IMR-90 (cell line): ENCODE measurements at regions not wholly inside any gene's neighbourhood (a gene's known extent, or its start where the extent isn't known, plus 50 kb on each side); places are given as distances from the start of the nearest gene placed in this dataset.

ENCODE experiments used
- ATAC-seq: fragments of 200-7000 bp; cut with Tn5 transposase; 2 replicates; pipeline ENCODE4 v1.9.1; 2020; ENCODE audit warnings: low read depth, mild to moderate bottlenecking, moderate library complexity
- BruUV-seq: library from RNA; stranded (reverse); fragments of 400-500 nt; replicated peaks from 2 replicates; lab custom pipeline; 2021; lab: Mats Ljungman, UMichigan
- CTCF ChIA-PET: fragments of 300-600 bp; formaldehyde crosslinking; extraction: SDS; loops from one replicate; lab custom pipeline; 2021; ENCODE audit warnings: antibody characterized with exemption; lab: Yijun Ruan, JAX
- POLR2A ChIA-PET: fragments of 300-600 bp; sonication (Branson Sonifier 250); formaldehyde crosslinking; loops from one replicate; lab custom pipeline; 2022; ENCODE audit warnings: antibody characterized with exemption; ENCODE audit not compliant: unreplicated experiment; lab: Charles Lee
- DNase-seq: peaks from one replicate; pipeline ENCODE4 v3.0.0; 2013
- H2AFZ ChIP-seq: replicated peaks from 2 replicates; pipeline ENCODE3; 2013; ENCODE audit warnings: low read length, mild to moderate bottlenecking; ENCODE audit not compliant: poor library complexity
- H2AK5ac ChIP-seq: 2 replicates; pipeline ENCODE4 v1.6.1; 2013; ENCODE audit warnings: low read depth, low read length, inconsistent platforms
- H2AK9ac ChIP-seq: replicated peaks from 2 replicates; pipeline ENCODE3; 2013; ENCODE audit warnings: mild to moderate bottlenecking, low read depth, low read length, moderate library complexity; ENCODE audit not compliant: poor library complexity
- H2BK120ac ChIP-seq: 2 replicates; pipeline ENCODE4 v1.6.1; 2013; ENCODE audit warnings: low read depth, low read length, inconsistent platforms
- H2BK15ac ChIP-seq: 3 replicates; pipeline ENCODE4 v1.6.1; 2013; ENCODE audit warnings: low read depth, low read length, inconsistent platforms
- H2BK20ac ChIP-seq: 2 replicates; pipeline ENCODE4 v1.6.1; 2013; ENCODE audit warnings: low read depth, mild to moderate bottlenecking, inconsistent platforms, low read length, moderate library complexity
- H2BK5ac ChIP-seq: 2 replicates; pipeline ENCODE4 v1.6.1; 2013; ENCODE audit warnings: mild to moderate bottlenecking, low read depth, low read length, inconsistent platforms; ENCODE audit not compliant: poor library complexity, severe bottlenecking
- H3K14ac ChIP-seq: replicated peaks from 2 replicates; pipeline ENCODE4 v1.6.1; 2013; ENCODE audit warnings: low read depth, low read length, inconsistent platforms
- H3K18ac ChIP-seq: 2 replicates; pipeline ENCODE4 v1.6.1; 2013; ENCODE audit warnings: low read depth, low read length, control low read depth
- H3K23ac ChIP-seq: 2 replicates; pipeline ENCODE4 v1.6.1; 2013; ENCODE audit warnings: low read depth, low read length, inconsistent platforms
- H3K27ac ChIP-seq: 2 replicates; pipeline ENCODE4 v1.5.1; 2013; ENCODE audit warnings: mild to moderate bottlenecking, control low read depth, low read length; ENCODE audit not compliant: insufficient read depth
- H3K27me3 ChIP-seq: 2 replicates; pipeline ENCODE4 v1.6.1; 2013; ENCODE audit warnings: low read length; ENCODE audit not compliant: control insufficient read depth, insufficient read depth
- H3K36me3 ChIP-seq: 2 replicates; pipeline ENCODE4 v1.6.1; 2013; ENCODE audit warnings: low read length, mixed read lengths; ENCODE audit not compliant: control insufficient read depth, insufficient read depth
- H3K4ac ChIP-seq: 2 replicates; pipeline ENCODE4 v1.6.1; 2013; ENCODE audit warnings: low read depth, low read length, inconsistent platforms
- H3K4me1 ChIP-seq: 2 replicates; pipeline ENCODE4 v1.6.1; 2013; ENCODE audit warnings: low read length, mixed read lengths; ENCODE audit not compliant: control insufficient read depth, insufficient read depth
- H3K4me2 ChIP-seq: 2 replicates; pipeline ENCODE4 v1.6.1; 2013; ENCODE audit warnings: low read depth, mild to moderate bottlenecking, control low read depth, low read length, moderate library complexity
- H3K4me3 ChIP-seq: 2 replicates; pipeline ENCODE4 v1.5.1; 2013; ENCODE audit warnings: low read depth, mild to moderate bottlenecking, control low read depth, low read length, moderate library complexity; ENCODE audit not compliant: insufficient read depth
- H3K56ac ChIP-seq: 2 replicates; pipeline ENCODE4 v1.6.1; 2013; ENCODE audit warnings: low read length, inconsistent platforms; ENCODE audit not compliant: insufficient read depth; ENCODE audit errors: extremely low read depth
- H3K79me1 ChIP-seq, 2 experiments: 2 replicates each; pipeline ENCODE4 v1.6.1; 2013; ENCODE audit warnings: low read length in 2 of 2, inconsistent platforms in 1 of 2, low read depth in 1 of 2
- H3K9ac ChIP-seq: 2 replicates; pipeline ENCODE4 v1.6.1; 2013; ENCODE audit warnings: low read depth, low read length, control low read depth
- H3K9me1 ChIP-seq: 2 replicates; pipeline ENCODE4 v1.6.1; 2013; ENCODE audit warnings: low read length, inconsistent platforms; ENCODE audit not compliant: insufficient read depth
- H3K9me3 ChIP-seq: 2 replicates; pipeline ENCODE4 v1.6.1; 2013; ENCODE audit warnings: low read length; ENCODE audit not compliant: control insufficient read depth, insufficient read depth
- H4K20me1 ChIP-seq: 2 replicates; pipeline ENCODE4 v1.6.1; 2013; ENCODE audit warnings: low read length, inconsistent platforms; ENCODE audit not compliant: insufficient read depth
- H4K5ac ChIP-seq: 2 replicates; pipeline ENCODE4 v1.6.1; 2013; ENCODE audit warnings: mild to moderate bottlenecking, low read depth, low read length, control low read depth
- H4K8ac ChIP-seq, 2 experiments: 2 replicates each; pipeline ENCODE4 v1.6.1; 2013; ENCODE audit warnings: low read depth in 2 of 2, low read length in 2 of 2, control low read depth in 1 of 2, inconsistent platforms in 1 of 2
- H4K91ac ChIP-seq: 2 replicates; pipeline ENCODE4 v1.6.1; 2013; ENCODE audit warnings: low read depth, low read length, inconsistent platforms; ENCODE audit not compliant: insufficient read depth
- BHLHE40 ChIP-seq: fragments of 150-350 bp; IDR thresholded peaks from 2 replicates; pipeline ENCODE4 v1.6.1; 2016; ENCODE audit warnings: mild to moderate bottlenecking, low read depth, low read length
- CEBPB ChIP-seq: IDR thresholded peaks from 2 replicates; pipeline ENCODE4 v1.6.1; 2012; ENCODE audit warnings: low read depth, low read length, improper control_type of control experiment
- CHD1 ChIP-seq: IDR thresholded peaks from 2 replicates; pipeline ENCODE4 v1.6.1; 2012; ENCODE audit warnings: low read depth, low read length, improper control_type of control experiment
- FOS ChIP-seq: fragments of 150-350 bp; IDR thresholded peaks from 2 replicates; pipeline ENCODE4 v1.6.1; 2016; ENCODE audit warnings: low read depth, low read length
- MAFK ChIP-seq: IDR thresholded peaks from 2 replicates; pipeline ENCODE4 v1.6.1; 2012; ENCODE audit warnings: low read depth, low read length, improper control_type of control experiment
- MAZ ChIP-seq: IDR thresholded peaks from 2 replicates; pipeline ENCODE4 v1.6.1; 2012; ENCODE audit warnings: low read depth, mild to moderate bottlenecking, low read length, improper control_type of control experiment, moderate library complexity, borderline replicate concordance
- MXI1 ChIP-seq: IDR thresholded peaks from 2 replicates; pipeline ENCODE4 v1.6.1; 2012; ENCODE audit warnings: low read depth, mild to moderate bottlenecking, low read length, moderate library complexity, borderline replicate concordance
- NFE2L2 ChIP-seq: fragments of 150-350 bp; IDR thresholded peaks from 2 replicates; pipeline ENCODE4 v1.6.1; 2016; ENCODE audit warnings: low read depth, mild to moderate bottlenecking, low read length
- POLR2A ChIP-seq: IDR thresholded peaks from 2 replicates; pipeline ENCODE4 v1.6.1; 2012; ENCODE audit warnings: mild to moderate bottlenecking, low read depth, low read length
- RAD21 ChIP-seq: IDR thresholded peaks from 2 replicates; pipeline ENCODE4 v1.6.1; 2012; ENCODE audit warnings: low read length, improper control_type of control experiment
- RCOR1 ChIP-seq: IDR thresholded peaks from 2 replicates; pipeline ENCODE4 v1.6.1; 2012; ENCODE audit warnings: mild to moderate bottlenecking, low read length, improper control_type of control experiment; ENCODE audit not compliant: insufficient replicate concordance
- RFX5 ChIP-seq: IDR thresholded peaks from 2 replicates; pipeline ENCODE4 v1.8.0; 2012; ENCODE audit warnings: low read depth, mild to moderate bottlenecking, low read length, moderate library complexity
- SMC3 ChIP-seq: fragments of 150-350 bp; IDR thresholded peaks from 2 replicates; pipeline ENCODE4 v1.6.1; 2016; ENCODE audit warnings: low read depth, mild to moderate bottlenecking, antibody characterized with exemption, low read length, moderate library complexity
- WGBS, 2 experiments: methylation state at CpG; one replicate each; pipeline versions ENCODE4 v1.1.5 to v1.1.7; 2013; ENCODE audit warnings: missing lambda C conversion rate in 2 of 2; ENCODE audit not compliant: insufficient read length in 1 of 2; ENCODE audit errors: extremely low coverage in 2 of 2; 5-methylcytosine and 5-hydroxymethylcytosine counted together
- dilution Hi-C: fragments of 300-500 bp; cut with HindIII; formaldehyde crosslinking; loops from one replicate; pipeline ENCODE4 v1.14.3; 2018; ENCODE audit warnings: low sequenced_read_pairs; ENCODE audit not compliant: unreplicated experiment
- in situ Hi-C: fragments of 300-500 bp; cut with MboI; formaldehyde crosslinking; loops from 3 replicates; pipeline ENCODE4 v1.14.3; 2019; ENCODE audit warnings: low sequenced_read_pairs, inconsistent platforms, mixed read lengths
- intact Hi-C: fragments of 100-400 bp; cut with micrococcal nuclease; formaldehyde crosslinking; loops from 2 replicates; pipeline ENCODE4 v1.10.0; 2022
- TF ChIP-seq, protein P1 (sequence below): conservative IDR thresholded peaks from 2 replicates; pipeline ENCODE4 v1.5.1; 2012; ENCODE audit warnings: mild to moderate bottlenecking, low read depth, low read length, improper control_type of control experiment
- TF ChIP-seq, protein P2 (sequence below): fragments of 150-350 bp; IDR thresholded peaks from 2 replicates; pipeline ENCODE4 v1.6.1; 2016; ENCODE audit warnings: low read depth, mild to moderate bottlenecking, low read length, moderate library complexity, borderline replicate concordance
- TF ChIP-seq, protein P3 (sequence below): fragments of 150-350 bp; IDR thresholded peaks from 2 replicates; pipeline ENCODE4 v1.6.1; 2017; ENCODE audit warnings: mild to moderate bottlenecking, antibody characterized with exemption, low read length, low read depth

DNA sequence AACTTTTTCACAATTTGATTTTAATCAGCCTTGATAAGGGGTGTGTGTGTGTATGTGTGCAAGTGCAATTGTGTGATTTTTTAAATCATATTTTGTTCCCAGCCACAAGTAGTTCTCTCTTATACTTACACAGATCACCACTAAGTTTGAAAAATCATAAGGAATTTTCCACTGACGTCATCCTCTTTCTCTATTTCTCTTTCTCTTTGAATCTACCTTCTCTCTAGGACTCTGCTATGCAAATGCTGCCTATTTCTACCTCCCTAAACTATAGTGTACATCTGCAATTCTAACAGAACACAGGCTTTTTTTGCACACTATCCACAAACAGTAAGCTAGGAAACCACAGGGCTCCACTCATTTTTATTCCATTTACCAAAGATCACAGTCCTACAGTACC lies 254.6 kb upstream of the CYLC2 start:
- intact Hi-C loops = no loop called here
- 0% methylated on average over 1 of the region's 1 CpG; no CpG with 5 or more reads in 1 of the 2 experiments for WGBS, 2 experiments
- BruUV-seq = no TSS peak

More for the DNA sequence above, 254.6 kb upstream of the CYLC2 start:
- dilution Hi-C loops (no loop called here), in situ Hi-C loops (no loop called here)
- no peak overlapping the region for H2AK9ac ChIP-seq
- no peak overlapping the region for H3K9ac ChIP-seq
- TF ChIP-seq RAD21 (no peak), CHD1 (no peak), POLR2A (no peak), BHLHE40 (no peak), RFX5 (no peak), NFE2L2 (no peak), CEBPB (no peak), MAZ (no peak), SMC3 (no peak), RCOR1 (no peak), MXI1 (no peak), MAFK (no peak), FOS (no peak)
- TF ChIP-seq, protein P1, sequence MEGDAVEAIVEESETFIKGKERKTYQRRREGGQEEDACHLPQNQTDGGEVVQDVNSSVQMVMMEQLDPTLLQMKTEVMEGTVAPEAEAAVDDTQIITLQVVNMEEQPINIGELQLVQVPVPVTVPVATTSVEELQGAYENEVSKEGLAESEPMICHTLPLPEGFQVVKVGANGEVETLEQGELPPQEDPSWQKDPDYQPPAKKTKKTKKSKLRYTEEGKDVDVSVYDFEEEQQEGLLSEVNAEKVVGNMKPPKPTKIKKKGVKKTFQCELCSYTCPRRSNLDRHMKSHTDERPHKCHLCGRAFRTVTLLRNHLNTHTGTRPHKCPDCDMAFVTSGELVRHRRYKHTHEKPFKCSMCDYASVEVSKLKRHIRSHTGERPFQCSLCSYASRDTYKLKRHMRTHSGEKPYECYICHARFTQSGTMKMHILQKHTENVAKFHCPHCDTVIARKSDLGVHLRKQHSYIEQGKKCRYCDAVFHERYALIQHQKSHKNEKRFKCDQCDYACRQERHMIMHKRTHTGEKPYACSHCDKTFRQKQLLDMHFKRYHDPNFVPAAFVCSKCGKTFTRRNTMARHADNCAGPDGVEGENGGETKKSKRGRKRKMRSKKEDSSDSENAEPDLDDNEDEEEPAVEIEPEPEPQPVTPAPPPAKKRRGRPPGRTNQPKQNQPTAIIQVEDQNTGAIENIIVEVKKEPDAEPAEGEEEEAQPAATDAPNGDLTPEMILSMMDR = no peak
- TF ChIP-seq, protein P2, sequence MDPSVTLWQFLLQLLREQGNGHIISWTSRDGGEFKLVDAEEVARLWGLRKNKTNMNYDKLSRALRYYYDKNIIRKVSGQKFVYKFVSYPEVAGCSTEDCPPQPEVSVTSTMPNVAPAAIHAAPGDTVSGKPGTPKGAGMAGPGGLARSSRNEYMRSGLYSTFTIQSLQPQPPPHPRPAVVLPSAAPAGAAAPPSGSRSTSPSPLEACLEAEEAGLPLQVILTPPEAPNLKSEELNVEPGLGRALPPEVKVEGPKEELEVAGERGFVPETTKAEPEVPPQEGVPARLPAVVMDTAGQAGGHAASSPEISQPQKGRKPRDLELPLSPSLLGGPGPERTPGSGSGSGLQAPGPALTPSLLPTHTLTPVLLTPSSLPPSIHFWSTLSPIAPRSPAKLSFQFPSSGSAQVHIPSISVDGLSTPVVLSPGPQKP = no peak
- TF ChIP-seq, protein P3, sequence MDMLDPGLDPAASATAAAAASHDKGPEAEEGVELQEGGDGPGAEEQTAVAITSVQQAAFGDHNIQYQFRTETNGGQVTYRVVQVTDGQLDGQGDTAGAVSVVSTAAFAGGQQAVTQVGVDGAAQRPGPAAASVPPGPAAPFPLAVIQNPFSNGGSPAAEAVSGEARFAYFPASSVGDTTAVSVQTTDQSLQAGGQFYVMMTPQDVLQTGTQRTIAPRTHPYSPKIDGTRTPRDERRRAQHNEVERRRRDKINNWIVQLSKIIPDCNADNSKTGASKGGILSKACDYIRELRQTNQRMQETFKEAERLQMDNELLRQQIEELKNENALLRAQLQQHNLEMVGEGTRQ = no peak
- H3K79me1 ChIP-seq = no peaks in the 10 kb centered on the region
- H2AK5ac ChIP-seq = no peak overlapping the region
- DNase-seq (no peak), ATAC-seq (no peak)
- no peak overlapping the region for H2BK5ac ChIP-seq
- H3K4ac ChIP-seq = no peak overlapping the region
- ChIA-PET CTCF (no interaction called here), POLR2A (no interaction called here)
- no peak overlapping the region for H3K23ac ChIP-seq
- H3K4me2 ChIP-seq = no peak overlapping the region
- no peak overlapping the region for H3K14ac ChIP-seq
- H3K27ac ChIP-seq = no peak overlapping the region
- H2AFZ ChIP-seq = no peak overlapping the region
- H3K18ac ChIP-seq = no peak overlapping the region
- H3K56ac ChIP-seq = no peak overlapping the region
- no peak overlapping the region for H4K8ac ChIP-seq
- no peak overlapping the region for H2BK15ac ChIP-seq
- no peaks in the 10 kb centered on the region for H4K20me1 ChIP-seq
- no peaks in the 10 kb centered on the region for H3K4me1 ChIP-seq
- no peaks in the 10 kb centered on the region for H3K36me3 ChIP-seq
- H3K9me3 ChIP-seq = peaks cover 9% of the 10 kb centered on the region; the same call in 1 of the 2 replicates
- H4K5ac ChIP-seq = no peak overlapping the region
- H4K91ac ChIP-seq = no peak overlapping the region
- H2BK20ac ChIP-seq = no peak overlapping the region
- H3K9me1 ChIP-seq = no peaks in the 10 kb centered on the region
- no peaks in the 10 kb centered on the region for H3K27me3 ChIP-seq
- H2BK120ac ChIP-seq = no peak overlapping the region
- H3K4me3 ChIP-seq = no peak overlapping the region
